Nephron progenitor cell (in vitro differentiated cells): ENCODE measurements at regions not wholly inside any gene's neighbourhood (a gene's known extent, or its start where the extent isn't known, plus 50 kb on each side); places are given as distances from the start of the nearest gene placed in this dataset.

Source experiments
- DNase-seq: peaks from one replicate; pipeline ENCODE4 v3.0.0; 2021
- H3K27ac Mint-ChIP-seq: 2 replicates; pipeline ENCODE4 v1.8.0; 2021; ENCODE audit warnings: mild to moderate bottlenecking, moderate library complexity, mixed read lengths
- H3K27me3 Mint-ChIP-seq: 2 replicates; pipeline ENCODE4 v1.8.0; 2021; ENCODE audit warnings: mild to moderate bottlenecking, low read depth, mixed read lengths; ENCODE audit not compliant: poor library complexity
- H3K36me3 Mint-ChIP-seq: 2 replicates; pipeline ENCODE4 v1.8.0; 2021; ENCODE audit warnings: low read depth, mixed read lengths
- H3K4me1 Mint-ChIP-seq: 2 replicates; pipeline ENCODE4 v1.8.0; 2021; ENCODE audit warnings: mixed read lengths
- H3K4me3 Mint-ChIP-seq: 2 replicates; pipeline ENCODE4 v1.8.0; 2021; ENCODE audit warnings: mild to moderate bottlenecking, moderate library complexity, mixed read lengths
- H3K9me3 Mint-ChIP-seq: 2 replicates; pipeline ENCODE4 v1.8.0; 2021; ENCODE audit warnings: mild to moderate bottlenecking, moderate library complexity, mixed read lengths
- TF ChIP-seq, protein P1 (sequence below): fragments of 200-600 bp; sonication (generic); IDR thresholded peaks from 2 replicates; pipeline ENCODE4 v1.5.0; 2021; ENCODE audit warnings: antibody characterized with exemption

DNA sequence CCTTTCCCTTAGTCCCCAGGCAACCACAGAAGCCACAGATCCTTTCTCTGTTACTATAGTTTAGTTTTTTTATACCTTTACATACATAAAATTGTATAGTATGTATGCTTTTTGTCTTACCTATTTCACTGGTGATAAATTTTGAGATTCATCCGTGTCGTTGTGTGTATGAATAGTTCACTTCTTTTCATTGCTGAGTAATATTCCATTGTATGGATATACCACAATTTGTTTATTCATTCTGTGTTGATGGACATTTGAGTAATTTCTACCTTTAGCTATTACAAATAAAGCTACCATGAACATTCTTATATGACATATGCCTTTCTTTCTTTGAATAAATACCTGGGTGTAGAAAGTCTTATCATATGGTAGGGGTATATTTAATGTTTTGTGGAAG is 102.8 kb upstream of the CERS6 start:
- TF ChIP-seq, protein P1, sequence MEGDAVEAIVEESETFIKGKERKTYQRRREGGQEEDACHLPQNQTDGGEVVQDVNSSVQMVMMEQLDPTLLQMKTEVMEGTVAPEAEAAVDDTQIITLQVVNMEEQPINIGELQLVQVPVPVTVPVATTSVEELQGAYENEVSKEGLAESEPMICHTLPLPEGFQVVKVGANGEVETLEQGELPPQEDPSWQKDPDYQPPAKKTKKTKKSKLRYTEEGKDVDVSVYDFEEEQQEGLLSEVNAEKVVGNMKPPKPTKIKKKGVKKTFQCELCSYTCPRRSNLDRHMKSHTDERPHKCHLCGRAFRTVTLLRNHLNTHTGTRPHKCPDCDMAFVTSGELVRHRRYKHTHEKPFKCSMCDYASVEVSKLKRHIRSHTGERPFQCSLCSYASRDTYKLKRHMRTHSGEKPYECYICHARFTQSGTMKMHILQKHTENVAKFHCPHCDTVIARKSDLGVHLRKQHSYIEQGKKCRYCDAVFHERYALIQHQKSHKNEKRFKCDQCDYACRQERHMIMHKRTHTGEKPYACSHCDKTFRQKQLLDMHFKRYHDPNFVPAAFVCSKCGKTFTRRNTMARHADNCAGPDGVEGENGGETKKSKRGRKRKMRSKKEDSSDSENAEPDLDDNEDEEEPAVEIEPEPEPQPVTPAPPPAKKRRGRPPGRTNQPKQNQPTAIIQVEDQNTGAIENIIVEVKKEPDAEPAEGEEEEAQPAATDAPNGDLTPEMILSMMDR, result no peak
- DNase-seq, result no peak

DNA sequence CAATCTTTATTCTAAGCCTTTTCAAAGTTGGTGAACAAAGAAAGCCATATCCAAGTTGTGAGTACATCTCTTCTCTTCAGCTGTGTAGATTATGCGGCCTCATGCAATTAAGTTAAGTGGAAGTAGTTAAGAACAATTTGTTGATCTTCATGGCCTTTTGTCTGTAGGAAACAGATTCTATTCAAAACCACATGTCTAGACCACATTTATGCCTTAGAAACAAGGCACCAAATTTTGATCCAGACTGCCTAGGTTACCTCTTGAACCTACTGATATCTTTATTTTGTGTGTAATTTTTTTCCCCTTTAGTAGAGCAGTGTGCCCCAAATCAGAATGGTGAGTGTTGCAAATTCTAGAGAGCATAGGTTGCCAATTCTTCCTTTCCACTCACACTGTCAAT is 101.6 kb upstream of the CERS6 start:
- H3K4me3 Mint-ChIP-seq, result no peak overlapping the region
- no peak for DNase-seq
- H3K4me1 Mint-ChIP-seq, result no peaks in the 10 kb centered on the region
- peaks cover 14% of the 10 kb centered on the region for H3K36me3 Mint-ChIP-seq
- no peak overlapping the region for H3K27ac Mint-ChIP-seq
- H3K27me3 Mint-ChIP-seq, result no peaks in the 10 kb centered on the region
- TF ChIP-seq, protein P1, result no peak
- peaks cover 20% of the 10 kb centered on the region for H3K9me3 Mint-ChIP-seq

More for the DNA sequence above, 102.8 kb upstream of the CERS6 start:
- Mint-ChIP-seq H3K4me3 (no peak overlapping the region), H3K27ac (no peak overlapping the region), H3K4me1 (peaks cover 2% of the 10 kb centered on the region), H3K9me3 (peaks cover 20% of the 10 kb centered on the region), H3K27me3 (no peaks in the 10 kb centered on the region), H3K36me3 (peaks cover 14% of the 10 kb centered on the region)

DNA sequence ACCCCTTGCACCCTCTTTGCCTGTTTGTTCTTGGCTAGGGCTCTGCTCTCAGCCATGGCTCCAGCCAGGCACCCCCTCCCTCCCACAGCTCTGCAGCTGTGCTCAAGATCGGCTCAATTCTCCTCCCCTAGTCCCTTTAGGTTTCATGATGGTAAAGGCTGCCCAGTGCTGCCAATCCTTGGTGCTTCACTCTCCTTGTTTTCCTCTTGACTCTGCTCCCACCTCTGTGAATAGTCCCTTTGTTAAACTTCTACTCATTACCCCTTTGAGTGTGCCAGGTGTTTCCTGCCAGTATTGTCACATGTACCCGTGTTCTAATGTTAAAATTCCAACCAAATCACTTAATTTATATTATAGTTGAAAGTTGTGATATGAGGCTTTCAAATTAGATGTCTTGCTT is 101.0 kb upstream of the CERS6 start:
- H3K27ac Mint-ChIP-seq, result peak overlapping the region; percentile 70
- peaks cover 20% of the 10 kb centered on the region for H3K9me3 Mint-ChIP-seq
- TF ChIP-seq, protein P1, result no peak
- H3K4me3 Mint-ChIP-seq, result no peak overlapping the region
- no peak for DNase-seq
- H3K36me3 Mint-ChIP-seq, result peaks cover 14% of the 10 kb centered on the region
- no peaks in the 10 kb centered on the region for H3K4me1 Mint-ChIP-seq
- H3K27me3 Mint-ChIP-seq, result no peaks in the 10 kb centered on the region

DNA sequence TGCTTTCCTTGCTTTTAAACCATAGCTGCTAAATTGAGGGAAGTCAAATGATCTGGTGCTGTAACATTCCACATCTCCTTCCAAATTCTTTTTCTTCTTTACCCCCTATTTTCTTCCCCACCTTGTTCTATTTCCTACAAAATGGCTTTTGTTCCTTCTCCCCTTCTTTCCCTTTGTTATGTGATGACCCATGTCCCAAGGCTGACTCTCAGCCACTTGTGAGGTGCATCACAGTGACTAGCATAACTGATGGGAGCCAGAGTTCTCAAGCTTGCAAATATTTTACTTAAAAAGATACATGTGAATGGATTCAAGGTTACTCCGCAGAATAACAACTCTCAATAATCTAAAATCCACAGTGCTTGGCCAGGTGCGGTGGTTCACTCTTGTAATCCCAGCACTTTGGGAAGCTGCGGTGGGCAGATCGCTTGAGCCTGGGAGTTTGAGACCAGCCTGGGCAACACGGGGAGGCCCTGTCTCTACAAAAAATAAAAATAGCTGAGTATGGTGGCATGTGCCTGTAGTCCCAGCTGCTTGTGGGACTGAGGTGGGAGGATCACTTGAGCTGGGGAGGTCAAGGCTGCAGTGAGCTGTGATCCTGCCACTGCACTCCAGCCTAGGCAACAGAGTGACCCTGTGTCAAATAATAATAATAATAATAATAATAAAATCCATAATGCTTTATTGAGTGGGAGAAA is 100.1 kb upstream of the CERS6 start:
- H3K9me3 Mint-ChIP-seq, result peaks cover 20% of the 10 kb centered on the region
- H3K4me1 Mint-ChIP-seq, result no peaks in the 10 kb centered on the region
- peak overlapping the region; percentile 13 for H3K27ac Mint-ChIP-seq
- TF ChIP-seq, protein P1, result no peak
- DNase-seq, result no peak
- peaks cover 14% of the 10 kb centered on the region for H3K36me3 Mint-ChIP-seq
- H3K27me3 Mint-ChIP-seq, result no peaks in the 10 kb centered on the region
- H3K4me3 Mint-ChIP-seq, result no peak overlapping the region

DNA sequence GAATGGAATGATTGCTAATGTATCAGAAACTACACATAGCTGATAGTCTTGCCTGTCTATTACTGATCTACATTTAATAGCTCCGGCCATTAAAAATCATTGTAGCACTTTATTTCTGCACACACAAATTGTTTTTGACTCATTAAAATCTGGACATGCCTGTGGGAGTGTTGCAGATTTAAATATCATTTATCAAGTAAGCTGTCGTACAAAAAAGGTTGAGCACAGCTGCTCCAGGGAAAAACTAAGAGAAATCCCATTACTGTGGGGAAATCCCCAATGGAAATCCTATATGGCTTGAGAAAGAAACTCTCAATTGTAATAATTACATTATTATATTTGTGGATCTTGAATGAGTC is 99.6 kb upstream of the CERS6 start:
- Mint-ChIP-seq H3K4me1 (no peaks in the 10 kb centered on the region), H3K36me3 (peaks cover 14% of the 10 kb centered on the region), H3K27ac (no peak overlapping the region), H3K9me3 (peaks cover 20% of the 10 kb centered on the region), H3K27me3 (no peaks in the 10 kb centered on the region), H3K4me3 (no peak overlapping the region)
- TF ChIP-seq, protein P1, result no peak
- DNase-seq, result no peak

DNA sequence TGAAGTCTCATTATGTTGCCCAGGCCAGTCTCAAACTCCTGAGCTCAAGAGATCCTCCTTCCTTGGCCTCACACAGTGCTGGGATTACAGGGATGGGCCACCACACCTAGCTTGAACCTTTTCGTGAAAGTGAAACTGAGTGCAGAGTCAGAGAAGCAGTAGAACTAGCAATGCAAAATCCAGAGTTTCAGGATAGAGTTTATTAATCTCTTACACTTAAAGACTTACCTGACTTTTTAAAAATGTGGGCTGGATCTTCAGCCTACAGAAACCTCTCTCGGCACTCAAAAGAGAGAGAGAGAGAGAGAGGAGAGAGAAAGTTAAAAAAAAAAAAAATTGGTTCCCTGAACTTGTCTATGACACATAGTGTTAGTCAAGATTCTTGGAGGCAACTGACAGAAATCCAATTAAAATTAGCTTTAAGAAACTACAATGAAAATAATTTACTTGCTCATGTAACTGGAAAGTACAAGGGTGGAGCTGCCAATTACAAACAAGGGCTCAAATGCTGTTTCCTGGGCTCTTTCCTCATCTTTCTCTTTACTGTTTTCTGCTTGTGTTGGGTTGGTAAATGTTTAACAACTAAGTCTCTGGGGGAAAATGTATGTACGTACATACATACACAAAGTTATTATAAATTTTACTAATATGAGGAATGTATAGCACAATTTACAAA is 98.1 kb upstream of the CERS6 start:
- Mint-ChIP-seq H3K36me3 (peaks cover 9% of the 10 kb centered on the region), H3K4me3 (no peak overlapping the region), H3K4me1 (no peaks in the 10 kb centered on the region), H3K27ac (no peak overlapping the region), H3K27me3 (no peaks in the 10 kb centered on the region), H3K9me3 (peaks cover 14% of the 10 kb centered on the region)
- TF ChIP-seq, protein P1, result no peak
- DNase-seq, result no peak
